ENCODE measurements at regions not wholly inside any gene's neighbourhood (a gene's known extent, or its start where the extent isn't known, plus 50 kb on each side); places are given as distances from the start of the nearest gene placed in this dataset.

GRCh38 chr10:47140761-47141348 lies 159.1 kb upstream of the GDF10 start:
- no peak for DNase-seq (ENCODE audit: low read depth in 4 of 4, low spot score in 1 of 4)

- DNase-seq (ENCODE audit: low read depth in 4 of 4, low spot score in 1 of 4), result no peak
Measured at GRCh38 chr10:47141349-47141748, 158.6 kb upstream of the GDF10 start.

GRCh38 chr10:47143072-47143471 lies 156.9 kb upstream of the GDF10 start:
- DNase-seq (ENCODE audit: low read depth in 4 of 4, low spot score in 1 of 4), result no peak

DNA sequence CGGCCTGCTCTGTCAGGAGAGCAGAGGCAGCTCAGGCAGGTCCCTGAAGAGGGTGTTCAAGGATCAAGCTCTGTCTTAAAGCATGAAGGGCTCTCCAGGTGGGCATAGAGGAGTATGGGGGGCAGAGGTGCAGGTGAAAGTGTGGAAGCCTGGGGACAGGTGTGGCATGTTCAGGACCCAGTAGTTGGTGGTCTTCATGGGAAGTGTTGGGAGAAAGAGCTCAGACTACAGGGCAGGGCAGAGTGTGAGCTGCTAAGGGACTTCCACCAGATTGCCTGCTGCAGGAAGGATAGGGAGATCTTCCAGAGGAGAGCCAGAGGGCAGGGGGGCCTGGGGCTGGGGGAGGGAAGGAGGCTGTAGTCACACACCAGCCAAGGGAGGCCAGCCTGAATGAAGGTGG lies 156.5 kb upstream of the GDF10 start:
- DNase-seq (ENCODE audit: low read depth in 4 of 4, low spot score in 1 of 4), result no peak

DNA sequence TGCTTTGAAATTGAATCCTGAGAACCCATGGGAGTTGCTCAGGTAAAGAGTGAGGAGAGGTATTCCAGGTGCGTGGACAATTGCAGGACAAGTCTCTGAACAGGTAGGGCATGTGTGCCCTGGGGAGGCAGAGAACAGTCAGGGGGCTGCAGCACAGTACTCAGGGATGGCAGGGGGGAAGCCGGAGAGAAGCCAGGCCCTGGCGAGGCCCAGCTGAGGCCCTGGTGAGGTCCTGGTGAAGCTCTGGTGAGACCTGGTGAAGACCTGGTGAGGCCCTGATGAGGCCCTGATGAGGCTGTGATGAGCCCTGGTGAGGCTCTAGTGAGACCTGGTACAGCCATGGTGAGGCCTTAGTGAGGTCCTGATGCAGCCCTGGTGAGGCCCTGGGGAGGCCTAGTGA lies 155.5 kb upstream of the GDF10 start:
- DNase-seq (ENCODE audit: low read depth in 4 of 4, low spot score in 1 of 4), result no peak

DNA sequence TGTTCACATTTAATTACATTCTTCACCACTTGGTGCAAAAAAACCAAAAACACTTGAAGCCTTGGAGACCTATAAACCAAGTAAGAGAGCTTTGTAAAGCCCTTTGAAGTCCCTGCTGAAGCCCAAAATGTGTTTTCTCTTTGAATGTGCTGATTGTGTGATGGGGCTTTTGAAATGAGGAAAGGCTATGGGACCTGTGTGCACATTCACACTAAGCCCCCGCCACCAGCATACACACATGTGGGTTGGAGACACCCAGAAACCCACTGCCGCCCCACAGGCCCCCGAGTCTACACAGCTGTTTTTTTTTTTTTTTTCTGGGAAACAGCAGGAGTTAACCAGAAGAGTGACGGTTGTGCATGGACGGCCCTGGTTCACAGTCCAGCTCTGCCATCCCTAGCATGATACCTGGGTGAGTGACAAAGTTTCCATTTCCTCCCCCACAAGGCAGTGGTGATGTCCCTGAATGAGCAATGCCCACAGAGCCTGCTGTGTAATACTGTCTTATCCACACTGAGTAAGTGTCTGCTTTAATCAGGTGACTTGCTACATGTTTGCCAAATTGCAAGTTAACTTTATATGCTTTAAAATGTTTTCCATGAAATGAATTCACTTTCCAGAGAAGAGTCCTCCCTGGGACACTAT lies 154.6 kb upstream of the GDF10 start:
- no peak for DNase-seq (ENCODE audit: low read depth in 4 of 4, low spot score in 1 of 4)

- no peak for DNase-seq (ENCODE audit: low read depth in 4 of 4, low spot score in 1 of 4)
Measured at GRCh38 chr10:47146572-47146971, 153.4 kb upstream of the GDF10 start.

DNA sequence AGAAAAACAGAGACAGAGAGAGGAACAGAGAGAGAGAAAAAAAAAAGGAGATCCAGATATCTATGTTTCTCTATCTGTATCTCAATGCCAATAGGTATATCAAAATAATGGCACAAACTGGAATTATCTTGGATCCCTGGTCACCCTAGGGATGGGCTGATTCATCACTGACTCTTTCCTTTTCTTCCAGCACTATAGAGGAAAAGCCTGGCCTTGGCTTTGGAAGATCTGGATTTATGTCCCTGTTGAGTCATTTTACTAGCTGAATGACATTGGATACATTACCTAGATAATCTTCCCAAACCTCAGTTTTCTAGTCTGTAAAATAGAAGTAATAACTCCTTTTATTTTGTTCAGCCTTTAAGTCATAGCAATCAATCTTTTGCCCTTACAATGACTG lies 152.8 kb upstream of the GDF10 start:
- DNase-seq (ENCODE audit: low read depth in 4 of 4, low spot score in 1 of 4), result no peak

GRCh38 chr10:47150581-47150980 lies 149.4 kb upstream of the GDF10 start:
- DNase-seq (ENCODE audit: low read depth in 4 of 4, low spot score in 1 of 4), result no peak

GRCh38 chr10:47151920-47152319 lies 148.1 kb upstream of the GDF10 start:
- DNase-seq (ENCODE audit: low read depth in 4 of 4, low spot score in 1 of 4), result no peak

- no peak for DNase-seq (ENCODE audit: low read depth in 4 of 4, low spot score in 1 of 4)
Measured at GRCh38 chr10:47152861-47153349, 147.1 kb upstream of the GDF10 start.

GRCh38 chr10:47154762-47155161 lies 145.2 kb upstream of the GDF10 start:
- no peak for DNase-seq (ENCODE audit: low read depth in 4 of 4, low spot score in 1 of 4)

GRCh38 chr10:47156873-47157272 lies 143.1 kb upstream of the GDF10 start:
- no peak for DNase-seq (ENCODE audit: low read depth in 4 of 4, low spot score in 1 of 4)

- DNase-seq (ENCODE audit: low read depth in 4 of 4, low spot score in 1 of 4), result no peak
Measured at GRCh38 chr10:47158116-47159071, 141.6 kb upstream of the GDF10 start.

- DNase-seq (ENCODE audit: low read depth in 4 of 4, low spot score in 1 of 4), result no peak
Measured at GRCh38 chr10:47159361-47160260, 140.4 kb upstream of the GDF10 start.

GRCh38 chr10:47160261-47160908 lies 139.6 kb upstream of the GDF10 start:
- no peak for DNase-seq (ENCODE audit: low read depth in 4 of 4, low spot score in 1 of 4)

DNA sequence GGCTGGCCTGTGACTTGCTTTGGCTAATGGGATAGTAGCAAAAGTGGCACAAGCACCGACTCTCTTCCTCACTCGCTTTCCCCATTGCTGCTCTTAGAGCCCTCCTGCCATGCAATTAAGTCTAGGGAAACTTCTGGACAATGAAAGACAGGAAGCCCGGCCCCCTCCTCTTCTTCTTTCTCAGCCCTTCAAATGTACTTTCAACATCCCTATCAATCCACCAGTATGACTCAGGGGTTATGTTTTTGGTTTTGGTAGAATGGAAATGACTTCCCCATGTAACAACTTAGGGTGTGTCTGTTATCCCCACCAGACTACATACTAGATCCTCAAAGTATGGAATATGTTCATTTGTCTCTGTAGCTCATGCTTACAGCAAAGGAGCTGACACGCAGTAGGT lies 139.0 kb upstream of the GDF10 start:
- no peak for DNase-seq (ENCODE audit: low read depth in 4 of 4, low spot score in 1 of 4)

GRCh38 chr10:47161465-47161864 lies 138.5 kb upstream of the GDF10 start:
- no peak for DNase-seq (ENCODE audit: low read depth in 4 of 4, low spot score in 1 of 4)

GRCh38 chr10:47164126-47164799 lies 135.7 kb upstream of the GDF10 start:
- no peak for DNase-seq (ENCODE audit: low read depth in 4 of 4, low spot score in 1 of 4)

DNA sequence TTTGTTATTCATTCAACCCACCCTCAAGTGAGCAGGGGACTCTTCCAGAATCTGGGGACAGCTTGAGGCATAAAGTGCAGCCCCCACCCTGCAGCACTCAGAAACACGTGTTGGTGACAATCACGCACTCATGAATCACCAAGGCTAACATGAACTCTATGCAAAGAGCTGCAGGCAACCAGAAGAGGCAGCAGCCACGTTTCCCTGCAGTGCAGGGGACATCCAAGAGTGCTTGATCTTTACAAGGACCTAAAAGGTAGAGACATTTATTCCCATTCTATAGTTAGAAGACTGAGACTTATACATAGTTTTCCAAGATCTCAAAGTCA lies 135.2 kb upstream of the GDF10 start:
- DNase-seq (ENCODE audit: low read depth in 4 of 4, low spot score in 1 of 4), result no peak

Data from stimulated activated CD4-positive, alpha-beta T cell treated with anti-CD3 and anti-CD28 coated beads, Interleukin-1b, Interleukin-23, amount 100 ng/mL, for 24 hours (primary cell).